ENCODE measurements at regions not wholly inside any gene's neighbourhood (a gene's known extent, or its start where the extent isn't known, plus 50 kb on each side); places are given as distances from the start of the nearest gene placed in this dataset.
"Not testable (repeated sequence)": the region's sequence is repeated elsewhere in the genome, so short reads cannot be mapped to it uniquely, and the experiment has no call there.

GRCh38 chr5:104573949-104574709 lies 1011.5 kb upstream of the NUDT12 start:
- no peak for DNase-seq

GRCh38 chr5:104569621-104570020 lies 1007.0 kb upstream of the NUDT12 start:
- DNase-seq: no peak

- no peak for DNase-seq
Measured at GRCh38 chr5:104564530-104564929, 1001.9 kb upstream of the NUDT12 start.

- DNase-seq: no peak
Measured at GRCh38 chr5:104556957-104557356, 994.4 kb upstream of the NUDT12 start.

GRCh38 chr5:104551628-104552027 lies 989.0 kb upstream of the NUDT12 start:
- no peak for DNase-seq

- DNase-seq: not testable (repeated sequence)
Measured at GRCh38 chr5:104546871-104547270, 984.3 kb upstream of the NUDT12 start.

GRCh38 chr5:104541141-104541785 lies 978.7 kb upstream of the NUDT12 start:
- DNase-seq: no peak

- DNase-seq: peak; percentile 12
Measured at GRCh38 chr5:104540448-104540847, 977.9 kb upstream of the NUDT12 start.

- no peak for DNase-seq
Measured at GRCh38 chr5:104539618-104540350, 977.2 kb upstream of the NUDT12 start.

GRCh38 chr5:104538734-104539133 lies 976.1 kb upstream of the NUDT12 start:
- no peak for DNase-seq

- DNase-seq: no peak
Measured at GRCh38 chr5:104533498-104533897, 970.9 kb upstream of the NUDT12 start.

- DNase-seq: no peak
Measured at GRCh38 chr5:104526866-104527265, 964.3 kb upstream of the NUDT12 start.

- no peak for DNase-seq
Measured at GRCh38 chr5:104513640-104514072, 951.1 kb upstream of the NUDT12 start.

- no peak for DNase-seq
Measured at GRCh38 chr5:104513121-104513602, 950.6 kb upstream of the NUDT12 start.

GRCh38 chr5:104512063-104512825 lies 949.7 kb upstream of the NUDT12 start:
- no peak for DNase-seq

GRCh38 chr5:104498281-104498680 lies 935.7 kb upstream of the NUDT12 start:
- no peak for DNase-seq

- DNase-seq: no peak
Measured at GRCh38 chr5:104494083-104494482, 931.5 kb upstream of the NUDT12 start.

GRCh38 chr5:104472811-104473210 lies 910.2 kb upstream of the NUDT12 start:
- DNase-seq: no peak

GRCh38 chr5:104456122-104456521 lies 893.5 kb upstream of the NUDT12 start:
- no peak for DNase-seq

GRCh38 chr5:104452550-104452949 lies 890.0 kb upstream of the NUDT12 start:
- DNase-seq: no peak

GRCh38 chr5:104451911-104452310 lies 889.3 kb upstream of the NUDT12 start:
- DNase-seq: not testable (repeated sequence)

GRCh38 chr5:104444656-104445055 lies 882.1 kb upstream of the NUDT12 start:
- DNase-seq: no peak
